NCI-H748 (cell line): ENCODE measurements at regions not wholly inside any gene's neighbourhood (a gene's known extent, or its start where the extent isn't known, plus 50 kb on each side); places are given as distances from the start of the nearest gene placed in this dataset.
"Not testable (repeated sequence)": the region's sequence is repeated elsewhere in the genome, so short reads cannot be mapped to it uniquely, and the experiment has no call there.

Experiments
- DNase-seq: peaks from one replicate; lab custom pipeline; 2025; ENCODE audit not compliant: unreplicated experiment; lab: John Stamatoyannopoulos, UW

DNA sequence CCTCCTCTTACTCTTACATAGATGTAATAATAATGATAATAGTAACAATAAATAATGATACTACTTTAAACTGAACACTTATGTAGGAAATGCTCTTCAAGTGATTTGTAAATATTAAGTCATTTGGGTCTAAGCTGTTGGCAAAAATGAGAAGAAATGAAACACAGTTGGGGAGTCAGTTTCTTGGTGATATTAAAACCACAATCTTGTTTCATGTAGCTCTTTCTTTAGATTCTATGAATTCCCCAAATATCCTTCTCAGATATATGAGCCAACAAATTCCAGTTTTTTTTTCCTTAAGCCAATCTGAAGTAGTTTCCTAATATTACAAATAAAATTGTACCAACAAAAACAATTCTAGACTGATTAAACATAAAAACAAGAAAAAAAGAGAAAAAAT lies 1115.6 kb upstream of the CNTN5 start:
- no peak for DNase-seq

DNA sequence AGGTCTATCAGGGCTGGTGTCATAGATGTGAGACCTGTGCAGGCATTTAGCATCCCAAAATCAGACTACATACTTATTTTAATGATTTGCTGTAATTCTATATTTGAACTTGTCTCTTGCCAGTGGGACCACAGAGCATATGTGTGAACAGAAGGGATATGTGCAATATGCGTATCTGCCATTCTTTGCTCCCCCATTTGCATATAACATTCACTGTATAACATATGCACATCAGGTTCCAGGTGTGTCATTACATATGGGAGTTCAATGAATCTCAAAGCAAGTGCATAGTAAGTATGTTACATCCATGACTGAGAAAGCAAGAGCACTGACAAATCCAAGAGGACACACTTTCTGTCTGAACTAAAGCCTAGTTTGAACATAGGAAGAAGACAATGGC lies 1115.1 kb upstream of the CNTN5 start:
- DNase-seq: no peak

- no peak for DNase-seq
Measured at GRCh38 chr11:97908354-97908753, 1112.4 kb upstream of the CNTN5 start.

DNA sequence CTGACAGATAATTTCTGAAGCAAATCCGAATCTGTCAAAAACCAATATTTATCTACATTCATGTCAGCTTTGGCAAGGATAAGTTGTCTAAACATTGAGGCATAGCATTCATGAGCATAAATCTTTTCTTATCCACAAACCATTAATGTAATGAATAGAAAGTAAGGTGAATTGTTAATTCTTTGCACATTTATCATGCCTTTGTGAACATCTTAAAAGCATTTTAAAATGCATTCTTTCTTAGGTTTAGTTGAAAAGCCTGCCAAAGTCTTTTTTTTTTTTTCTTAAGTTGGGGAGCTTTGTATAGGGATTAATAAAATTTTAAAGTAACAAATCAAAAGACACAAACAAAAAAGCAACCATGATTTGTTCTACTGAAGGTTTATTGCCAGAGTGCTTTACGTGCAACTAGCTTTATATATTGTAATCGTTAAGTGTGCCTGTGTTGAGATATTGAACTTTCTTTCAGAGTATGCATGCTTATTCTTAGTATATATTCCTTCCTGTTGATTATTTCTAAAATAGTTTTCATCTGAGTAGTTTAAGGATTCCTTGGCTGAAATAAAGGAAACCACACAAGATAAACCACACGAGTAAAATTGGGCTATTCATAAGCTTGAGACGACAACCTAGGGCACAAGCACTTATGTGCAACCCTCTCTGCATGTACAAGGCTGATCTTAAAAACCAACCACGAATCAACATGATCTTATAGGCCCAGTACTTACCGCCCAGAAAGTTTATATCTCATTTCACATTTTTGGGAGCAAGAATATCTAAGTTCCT lies 1110.9 kb upstream of the CNTN5 start:
- DNase-seq: no peak

DNA sequence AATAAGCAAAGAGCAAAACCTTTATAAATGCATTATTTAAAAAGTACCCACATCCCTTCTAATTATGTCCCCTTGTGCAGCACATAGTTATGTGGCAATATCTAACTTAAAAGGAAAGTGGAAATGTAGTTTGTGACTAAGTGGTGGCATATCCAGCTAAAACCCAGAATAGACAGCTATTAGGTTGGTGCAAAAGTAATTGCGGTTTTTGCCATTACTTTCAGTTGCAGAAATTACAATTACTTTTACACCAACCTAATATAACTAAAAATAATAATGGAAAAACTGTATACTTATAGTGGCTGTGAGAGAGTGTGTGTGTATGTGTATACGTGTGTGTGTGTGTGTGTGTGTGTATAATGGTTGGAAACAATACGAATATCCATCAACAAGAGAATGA lies 1108.1 kb upstream of the CNTN5 start:
- no peak for DNase-seq

DNA sequence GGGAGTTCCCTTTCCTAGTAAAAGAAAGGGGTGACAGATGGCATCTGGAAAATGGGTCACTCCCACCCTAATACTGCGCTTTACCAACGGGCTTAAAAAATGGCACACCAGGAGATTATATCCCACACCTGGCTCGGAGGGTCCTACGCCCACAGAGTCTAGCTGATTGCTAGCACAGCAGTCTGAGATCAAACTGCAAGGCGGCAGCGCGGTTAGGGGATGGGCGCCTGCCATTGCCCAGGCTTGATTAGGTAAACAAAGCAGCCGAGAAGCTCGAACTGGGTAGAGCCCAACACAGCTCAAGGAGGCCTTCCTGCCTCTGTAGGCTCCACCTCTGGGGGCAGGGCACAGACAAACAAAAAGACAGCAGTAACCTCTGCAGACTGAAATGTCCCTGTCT lies 1097.8 kb upstream of the CNTN5 start:
- not testable (repeated sequence) for DNase-seq

GRCh38 chr11:97934572-97935208 lies 1086.1 kb upstream of the CNTN5 start:
- no peak for DNase-seq

DNA sequence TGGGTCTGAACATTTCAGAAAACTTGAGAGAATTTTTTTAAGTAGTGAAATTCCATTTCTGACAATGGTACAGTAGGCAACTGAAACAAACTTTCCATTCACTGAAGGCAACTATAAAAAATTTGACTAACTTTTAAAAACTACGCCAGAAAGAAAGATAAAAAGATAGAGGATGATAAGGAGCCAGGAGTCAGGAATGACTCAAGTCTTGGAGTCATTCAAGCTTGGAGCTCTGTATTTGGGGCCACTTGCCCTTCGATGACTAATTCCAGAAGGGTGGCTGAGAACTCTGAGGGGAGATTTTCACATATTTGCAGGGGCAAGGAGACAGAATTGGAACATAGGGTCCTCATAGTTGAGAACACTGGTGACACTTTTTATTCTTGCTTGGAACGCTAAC lies 1083.2 kb upstream of the CNTN5 start:
- no peak for DNase-seq

DNA sequence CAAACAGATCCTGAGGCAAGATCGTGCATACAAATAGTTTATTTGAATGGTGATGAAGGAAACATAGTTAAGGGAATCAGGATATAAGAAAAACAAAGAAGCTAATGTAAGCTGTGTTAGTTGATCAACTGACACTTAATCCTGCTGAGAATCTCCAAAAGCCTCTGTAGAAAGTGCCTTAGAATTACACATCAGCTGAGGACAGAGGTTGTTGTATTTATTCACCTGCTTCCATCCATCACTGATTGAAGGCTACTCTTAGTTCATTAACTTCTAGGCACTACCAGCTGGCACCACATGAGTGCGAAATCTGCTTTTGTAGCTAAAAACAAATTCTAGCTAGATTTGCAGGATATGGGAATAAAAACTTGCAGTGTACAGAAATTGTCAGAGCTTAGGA lies 1082.0 kb upstream of the CNTN5 start:
- no peak for DNase-seq

DNA sequence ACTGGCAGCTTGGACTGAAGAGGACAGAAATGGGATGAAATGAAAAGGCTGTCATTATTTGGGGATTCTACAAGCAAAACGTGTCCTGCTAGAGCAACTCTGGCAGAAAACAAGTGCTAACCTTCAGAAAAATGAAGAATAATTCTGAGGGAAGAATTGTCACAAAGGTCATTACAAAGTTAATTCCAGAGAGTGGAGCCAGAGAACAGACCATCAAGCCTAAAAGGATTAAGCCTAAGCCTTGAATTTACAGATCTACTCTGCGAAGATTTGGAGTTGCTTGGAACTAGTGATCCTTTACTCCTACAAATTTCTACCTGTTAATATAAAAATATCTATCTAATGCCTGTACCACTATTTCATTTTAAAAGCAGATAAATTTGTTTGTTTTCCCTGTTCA lies 1077.3 kb upstream of the CNTN5 start:
- DNase-seq: no peak

DNA sequence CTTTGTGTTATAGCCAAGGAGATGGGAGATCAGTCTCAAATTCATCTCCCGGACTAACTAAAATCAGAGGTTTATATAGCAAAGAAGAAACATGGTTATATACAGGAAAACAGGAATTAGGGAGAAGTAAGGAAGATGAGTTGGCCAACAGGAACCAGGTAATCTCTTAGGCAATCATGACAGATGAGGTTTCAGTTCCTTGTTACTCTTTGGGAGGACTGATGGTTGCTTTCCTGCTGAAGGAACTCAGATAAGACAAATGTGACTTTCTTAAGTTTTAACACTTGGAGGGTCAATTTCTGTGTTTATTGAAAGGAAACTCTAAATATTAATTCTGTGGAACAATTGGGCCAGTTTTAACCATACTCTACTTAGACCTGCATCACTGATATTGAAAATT lies 1072.0 kb upstream of the CNTN5 start:
- no peak for DNase-seq

GRCh38 chr11:97955595-97955994 lies 1065.2 kb upstream of the CNTN5 start:
- no peak for DNase-seq

DNA sequence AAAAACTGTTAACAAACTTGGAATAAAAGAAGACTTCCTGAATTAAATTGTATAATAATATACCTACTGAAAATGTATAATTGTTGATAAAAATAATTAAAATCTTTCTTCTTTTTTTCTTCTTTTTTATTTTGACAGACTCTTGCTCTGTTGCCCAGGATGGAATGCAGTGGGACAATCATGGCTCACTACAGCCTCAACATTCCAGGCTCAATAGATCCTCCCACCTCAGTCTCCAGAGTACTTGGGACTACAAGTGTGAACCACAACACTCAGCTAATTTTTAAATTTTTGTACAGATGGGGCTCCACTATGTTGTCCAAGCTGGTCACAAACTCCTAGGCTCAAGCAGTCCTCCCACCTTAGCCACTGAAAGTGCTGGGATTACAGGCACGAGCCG lies 1063.8 kb upstream of the CNTN5 start:
- DNase-seq: no peak

DNA sequence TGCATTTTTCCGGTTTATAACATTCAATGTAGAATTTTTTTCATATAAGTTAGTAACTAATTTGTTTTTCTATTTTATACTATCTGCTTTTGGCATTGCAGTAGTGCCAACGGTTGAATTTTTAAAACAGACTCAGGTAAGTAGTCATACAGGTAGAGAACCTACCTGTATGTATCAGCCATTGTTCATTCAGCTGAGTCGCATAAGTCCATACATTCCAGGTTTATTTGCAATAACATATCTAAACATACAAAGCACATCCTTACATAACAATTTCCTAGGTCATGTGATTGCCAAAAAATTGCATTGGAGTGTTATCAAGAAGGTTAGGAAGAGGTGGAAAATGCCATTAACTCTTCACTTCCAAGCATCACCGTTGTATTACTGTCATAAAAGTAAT lies 1059.3 kb upstream of the CNTN5 start:
- no peak for DNase-seq

- DNase-seq: no peak
Measured at GRCh38 chr11:97962758-97963157, 1058.0 kb upstream of the CNTN5 start.

DNA sequence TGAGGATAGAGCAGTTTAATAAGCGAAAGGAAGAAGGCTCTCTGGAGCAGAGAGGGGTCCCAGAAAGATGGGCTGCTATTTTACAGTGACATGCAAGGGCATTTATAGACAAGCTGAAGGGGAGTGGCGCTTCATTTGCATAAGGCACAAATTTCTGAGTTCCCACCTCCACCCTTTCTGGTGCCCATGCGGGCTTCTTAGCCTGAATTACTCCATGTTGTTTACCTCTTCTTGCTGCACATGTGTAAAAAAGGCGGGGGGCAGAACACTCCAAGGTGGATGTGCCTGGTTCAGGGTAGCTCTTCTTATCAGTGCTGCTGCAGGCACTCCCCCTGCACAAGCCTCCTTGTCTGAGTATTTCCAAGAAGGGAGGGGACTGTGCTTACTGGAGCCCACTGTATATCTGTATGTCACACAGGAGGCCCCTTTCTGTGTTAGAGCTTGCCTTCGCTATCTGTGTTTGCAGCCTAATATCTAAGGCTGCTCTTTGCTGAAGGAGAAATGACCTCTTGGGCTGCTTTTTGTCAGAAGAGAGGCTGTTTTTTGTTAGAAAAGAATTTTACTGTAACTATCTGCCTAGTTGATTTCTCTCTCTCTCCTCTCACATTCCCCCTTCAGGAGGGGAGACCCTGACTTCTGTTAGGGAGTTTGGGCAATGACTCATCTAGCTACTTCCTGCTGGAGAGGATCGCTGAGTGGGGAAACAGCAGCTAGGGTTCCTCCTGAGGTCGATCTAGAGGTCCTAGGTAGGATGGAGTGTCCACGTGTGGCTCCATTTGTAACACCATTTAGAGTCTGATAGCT lies 1057.0 kb upstream of the CNTN5 start:
- DNase-seq: no peak

DNA sequence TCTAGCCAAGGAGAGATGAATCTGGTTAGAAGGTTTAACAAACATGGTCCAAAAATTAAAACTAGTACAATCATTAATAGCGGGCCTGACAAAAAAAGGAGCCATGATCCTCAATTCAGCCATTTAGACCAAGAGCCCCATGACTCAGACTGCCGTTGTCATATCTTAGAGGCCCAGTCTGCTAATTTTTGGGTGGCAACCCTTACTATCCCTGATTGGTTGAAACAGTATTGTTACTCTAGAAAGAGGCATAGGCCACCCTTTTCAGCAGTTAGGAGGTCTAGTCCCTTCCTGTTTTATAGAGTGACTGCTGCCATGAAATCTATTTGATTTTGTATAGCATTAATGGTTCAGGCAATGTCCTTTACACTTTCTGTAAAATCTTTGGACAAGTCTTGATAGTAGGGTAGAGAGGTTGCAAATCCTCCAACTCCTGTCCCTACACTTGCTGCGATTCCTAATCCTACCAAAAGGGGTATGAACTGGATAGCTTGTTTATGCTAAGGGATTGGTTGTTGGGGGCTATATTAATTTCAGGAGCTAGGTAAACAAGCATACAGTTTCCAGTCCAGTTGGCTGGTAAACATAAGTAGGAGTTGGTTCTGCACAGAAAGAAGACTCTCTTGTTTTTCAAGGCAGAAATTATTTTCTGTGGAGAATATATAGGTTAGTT lies 1056.3 kb upstream of the CNTN5 start:
- no peak for DNase-seq

- DNase-seq: no peak
Measured at GRCh38 chr11:97965849-97966646, 1054.7 kb upstream of the CNTN5 start.

- no peak for DNase-seq
Measured at GRCh38 chr11:97966901-97967300, 1053.8 kb upstream of the CNTN5 start.

GRCh38 chr11:97968071-97968470 lies 1052.7 kb upstream of the CNTN5 start:
- DNase-seq: no peak

GRCh38 chr11:97972731-97973130 lies 1048.0 kb upstream of the CNTN5 start:
- DNase-seq: no peak
